HepG2 (cell line): ENCODE measurements at regions not wholly inside any gene's neighbourhood (a gene's known extent, or its start where the extent isn't known, plus 50 kb on each side); places are given as distances from the start of the nearest gene placed in this dataset.
"Not testable (repeated sequence)": the region's sequence is repeated elsewhere in the genome, so short reads cannot be mapped to it uniquely, and the experiment has no call there.

Experiments
- ARID5B ChIP-seq: IDR thresholded peaks from 2 replicates; pipeline ENCODE4 v1.4.0; 2020; ENCODE audit warnings: mild to moderate bottlenecking, missing genetic modification reagents
- FOXP4 ChIP-seq: sonication (generic); formaldehyde crosslinking; IDR thresholded peaks from 2 replicates; pipeline ENCODE4 v1.4.0; 2020; ENCODE audit warnings: missing genetic modification reagents
- IRF2 ChIP-seq: IDR thresholded peaks from 2 replicates; pipeline ENCODE4 v1.6.1; 2018; ENCODE audit warnings: missing genetic modification reagents, missing compliant biosample characterization
- KAT8 ChIP-seq: IDR thresholded peaks from 2 replicates; pipeline ENCODE4 v1.6.1; 2016; ENCODE audit warnings: missing genetic modification reagents, missing compliant biosample characterization
- KDM6A ChIP-seq: IDR thresholded peaks from 2 replicates; pipeline ENCODE4 v1.6.1; 2016; ENCODE audit warnings: low read depth
- MLX ChIP-seq: IDR thresholded peaks from 2 replicates; pipeline ENCODE4 v1.6.1; 2016
- MZF1 ChIP-seq: sonication (generic); formaldehyde crosslinking; IDR thresholded peaks from 2 replicates; pipeline ENCODE4 v1.8.1; 2023; ENCODE audit warnings: mild to moderate bottlenecking, missing genetic modification reagents, borderline replicate concordance
- TMF1 ChIP-seq: sonication (generic); formaldehyde crosslinking; IDR thresholded peaks from 2 replicates; pipeline ENCODE4 v1.8.1; 2022; ENCODE audit warnings: low read depth, missing genetic modification reagents
- ZBTB40 ChIP-seq, 2 experiments: fragments of 450-650 bp in 1 of 2; sonication (generic) in 1 of 2; formaldehyde crosslinking in 1 of 2; IDR thresholded peaks; 2 replicates each; pipeline versions ENCODE4 v1.6.1 to v1.8.0; 2016 to 2022; ENCODE audit warnings: antibody characterized with exemption in 1 of 2, mild to moderate bottlenecking in 1 of 2, missing genetic modification reagents in 1 of 2
- ZNF569 ChIP-seq: sonication (generic); formaldehyde crosslinking; IDR thresholded peaks from 2 replicates; pipeline ENCODE4 v1.5.0; 2020; ENCODE audit warnings: mild to moderate bottlenecking, missing genetic modification reagents, moderate library complexity, borderline replicate concordance
- ZNF572 ChIP-seq: sonication (generic); formaldehyde crosslinking; IDR thresholded peaks from 2 replicates; pipeline ENCODE4 v1.5.1; 2020; ENCODE audit warnings: mild to moderate bottlenecking, missing genetic modification reagents
- ZSCAN20 ChIP-seq: sonication (generic); formaldehyde crosslinking; IDR thresholded peaks from 2 replicates; pipeline ENCODE4 v1.4.0; 2020; ENCODE audit warnings: missing genetic modification reagents, mild to moderate bottlenecking, borderline replicate concordance

GRCh38 chr2:200124665-200125368 lies 169.4 kb downstream of the MAIP1 start (continued):
- not testable (repeated sequence) for TF ChIP-seq ZBTB40 (IDR thresholded peaks at IDR 0.05)
- TF ChIP-seq ZBTB40 (CRISPR knock-in tag; IDR thresholded peaks at IDR 0.05) (peak; percentile 67), KAT8 (0 out of 2 replicates have a peak, but pooled peaks have one; percentile 32), ZNF569 (0 out of 2 replicates have a peak, but pooled peaks have one; percentile 66), FOXP4 (CRISPR knock-in tag) (peak; percentile 72), ARID5B (CRISPR knock-in tag) (peak; percentile 66; the same call in 1 of the 2 replicates), MLX (CRISPR knock-in tag) (peak; percentile 44; the same call in 1 of the 2 replicates), KDM6A (CRISPR knock-in tag) (0 out of 2 replicates have a peak, but pooled peaks have one; percentile 7), ZSCAN20 (CRISPR knock-in tag) (0 out of 2 replicates have a peak, but pooled peaks have one; percentile 56), IRF2 (peak; percentile 43; the same call in 1 of the 2 replicates), MZF1 (CRISPR knock-in tag) (peak; percentile 71; the same call in 1 of the 2 replicates), TMF1 (CRISPR knock-in tag) (peak; percentile 59; the same call in 1 of the 2 replicates), ZNF572 (CRISPR knock-in tag) (peak; percentile 50; the same call in 1 of the 2 replicates)
